ENCODE measurements at regions not wholly inside any gene's neighbourhood (a gene's known extent, or its start where the extent isn't known, plus 50 kb on each side); places are given as distances from the start of the nearest gene placed in this dataset.

DNA sequence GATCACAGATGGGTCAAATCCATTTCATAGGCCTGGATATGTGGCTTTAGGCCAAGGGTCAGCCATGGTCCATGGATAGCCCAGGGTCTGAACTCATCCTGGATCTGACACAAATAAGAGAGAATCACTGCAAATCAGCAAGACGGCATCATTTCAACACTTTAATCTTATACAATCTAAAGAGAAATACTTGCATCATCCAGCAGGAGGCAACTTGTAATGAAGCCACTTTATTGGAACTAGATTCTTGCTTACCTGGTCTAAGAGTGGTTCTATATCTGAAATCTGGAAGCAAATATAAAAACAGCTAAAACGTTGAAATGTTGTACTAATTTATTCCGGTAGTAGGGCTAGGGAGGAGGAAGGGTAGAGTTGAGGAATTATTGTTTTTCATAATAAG, 870.1 kb downstream of the JRKL start:
- TF ChIP-seq, protein P1, sequence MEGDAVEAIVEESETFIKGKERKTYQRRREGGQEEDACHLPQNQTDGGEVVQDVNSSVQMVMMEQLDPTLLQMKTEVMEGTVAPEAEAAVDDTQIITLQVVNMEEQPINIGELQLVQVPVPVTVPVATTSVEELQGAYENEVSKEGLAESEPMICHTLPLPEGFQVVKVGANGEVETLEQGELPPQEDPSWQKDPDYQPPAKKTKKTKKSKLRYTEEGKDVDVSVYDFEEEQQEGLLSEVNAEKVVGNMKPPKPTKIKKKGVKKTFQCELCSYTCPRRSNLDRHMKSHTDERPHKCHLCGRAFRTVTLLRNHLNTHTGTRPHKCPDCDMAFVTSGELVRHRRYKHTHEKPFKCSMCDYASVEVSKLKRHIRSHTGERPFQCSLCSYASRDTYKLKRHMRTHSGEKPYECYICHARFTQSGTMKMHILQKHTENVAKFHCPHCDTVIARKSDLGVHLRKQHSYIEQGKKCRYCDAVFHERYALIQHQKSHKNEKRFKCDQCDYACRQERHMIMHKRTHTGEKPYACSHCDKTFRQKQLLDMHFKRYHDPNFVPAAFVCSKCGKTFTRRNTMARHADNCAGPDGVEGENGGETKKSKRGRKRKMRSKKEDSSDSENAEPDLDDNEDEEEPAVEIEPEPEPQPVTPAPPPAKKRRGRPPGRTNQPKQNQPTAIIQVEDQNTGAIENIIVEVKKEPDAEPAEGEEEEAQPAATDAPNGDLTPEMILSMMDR (IDR thresholded peaks at IDR 0.05; ENCODE audit: low read depth, low read length), result no peak; the same call in 1 of the 2 replicates
- no peak for TF ChIP-seq EZH2phosphoT487 (IDR thresholded peaks at IDR 0.05; ENCODE audit: low read depth)

Measured in OCI-LY3 (cell line).